Dedifferentiated amniotic fluid mesenchymal stem cell (primary cell): ENCODE measurements at regions not wholly inside any gene's neighbourhood (a gene's known extent, or its start where the extent isn't known, plus 50 kb on each side); places are given as distances from the start of the nearest gene placed in this dataset.
A peak's percentile ranks its signal among the peaks of the same experiment; 100 is the strongest.
"Not testable (repeated sequence)": the region's sequence is repeated elsewhere in the genome, so short reads cannot be mapped to it uniquely, and the experiment has no call there.

Experiments
- DNase-seq: peaks from one replicate; pipeline ENCODE4 v3.0.0-alpha.2; 2016; ENCODE audit errors: extremely low spot score

DNA sequence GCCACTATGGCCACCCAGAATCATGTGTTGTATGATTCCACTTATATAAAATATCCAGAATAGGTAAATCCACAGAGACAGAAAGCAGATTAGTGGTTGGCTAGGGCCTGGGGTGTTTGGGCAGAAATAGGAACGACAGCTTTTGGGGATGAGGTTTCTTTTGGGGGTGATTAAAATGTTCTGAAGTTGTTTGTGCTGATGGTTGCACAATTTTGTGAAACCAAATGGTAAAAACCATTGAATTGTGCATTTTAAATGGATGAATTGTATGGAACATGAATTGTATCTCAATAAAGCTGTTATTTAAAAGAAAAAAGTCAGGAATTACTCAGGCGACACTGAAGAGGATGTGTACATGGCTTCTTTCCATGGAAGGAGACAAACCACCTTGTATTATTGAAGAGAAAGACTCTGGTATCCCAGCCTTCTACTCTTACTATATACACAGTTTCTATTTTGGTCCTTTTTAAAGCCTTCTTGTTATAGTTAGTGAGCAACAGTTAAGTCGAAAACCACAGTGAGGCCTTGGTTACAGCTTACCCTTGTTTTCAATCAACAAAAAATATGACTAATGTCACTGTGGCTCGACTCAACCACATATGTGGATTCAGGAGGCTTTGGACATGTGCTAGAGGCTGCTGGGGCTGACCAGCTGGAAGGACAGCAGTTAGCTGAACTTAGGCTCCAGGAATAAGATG lies 57.1 kb upstream of the KMT2E start:
- peak; percentile 73 for DNase-seq

GRCh38 chr7:104958371-104958865 lies 55.6 kb upstream of the KMT2E start:
- no peak for DNase-seq

DNA sequence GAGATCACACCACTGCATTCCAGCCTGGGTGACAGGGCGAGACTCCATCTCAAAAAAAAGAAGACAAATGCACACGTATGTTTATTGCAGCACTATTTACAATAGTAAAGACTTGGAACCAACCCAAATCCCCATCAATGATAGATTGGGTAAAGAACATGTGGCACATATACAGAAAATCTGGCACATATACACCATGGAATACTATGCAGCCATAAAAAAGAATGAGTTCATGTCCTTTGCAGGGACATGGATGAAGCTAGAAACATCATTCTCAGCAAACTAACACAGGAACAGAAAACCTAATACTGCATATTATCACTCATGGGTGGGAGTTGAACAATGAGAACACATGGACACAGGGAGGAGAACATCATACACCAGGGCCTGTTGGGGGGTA lies 54.5 kb upstream of the KMT2E start:
- not testable (repeated sequence) for DNase-seq

DNA sequence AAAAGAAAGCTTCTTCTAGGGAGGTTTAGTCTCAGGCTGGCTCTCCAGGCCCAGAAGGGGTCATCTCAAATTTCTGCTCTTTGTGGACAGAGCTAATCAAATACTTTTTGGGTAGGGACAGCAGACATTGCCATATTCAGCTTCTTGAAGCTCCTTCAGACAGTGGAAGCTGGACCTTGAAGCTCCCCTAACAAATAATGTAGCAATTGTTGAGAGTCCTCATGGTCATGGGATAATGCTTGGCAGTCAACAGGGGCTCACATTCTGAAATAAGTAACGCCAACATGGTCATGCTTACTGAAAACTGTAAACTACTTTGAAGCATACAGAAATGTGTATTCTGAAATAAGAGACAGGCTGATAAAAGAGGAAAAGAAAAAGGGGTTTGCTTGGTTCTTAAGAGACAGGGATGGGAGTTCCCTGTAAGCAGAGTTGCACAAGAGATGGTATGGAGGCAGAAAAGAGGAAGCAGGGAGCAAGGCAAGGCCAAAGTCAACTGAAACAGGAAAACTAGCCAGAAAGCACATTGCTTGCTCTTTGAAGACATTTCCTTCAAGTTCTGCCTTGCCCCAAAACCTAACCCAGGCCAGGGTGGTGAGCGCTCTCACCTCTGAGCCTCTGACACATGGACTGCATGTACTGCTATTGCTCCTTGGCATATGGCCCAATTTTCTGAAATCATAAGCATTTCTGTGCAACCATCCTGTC lies 53.1 kb upstream of the KMT2E start:
- DNase-seq, result no peak

- DNase-seq, result no peak
Observed at GRCh38 chr7:104961821-104962220, 52.2 kb upstream of the KMT2E start.

DNA sequence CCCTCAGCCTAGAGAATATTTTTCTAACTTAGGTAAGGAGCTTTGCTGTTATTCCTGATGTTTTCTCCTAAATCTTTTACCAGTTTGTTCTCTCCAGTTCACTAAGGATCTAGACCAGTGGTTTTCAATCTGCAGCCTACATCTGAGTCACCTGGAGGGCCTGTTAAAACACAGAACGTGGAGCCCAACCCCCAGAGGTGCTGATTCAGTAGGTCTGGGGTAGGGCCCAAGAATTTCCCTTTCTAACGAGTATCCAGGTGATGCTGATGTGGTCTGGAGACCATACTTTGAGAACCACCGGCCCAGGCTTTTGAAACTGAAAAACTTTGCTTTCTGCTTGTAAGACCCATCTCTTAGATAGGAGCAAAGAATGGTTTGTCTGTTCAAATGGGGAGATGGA lies 51.2 kb upstream of the KMT2E start:
- DNase-seq, result no peak

DNA sequence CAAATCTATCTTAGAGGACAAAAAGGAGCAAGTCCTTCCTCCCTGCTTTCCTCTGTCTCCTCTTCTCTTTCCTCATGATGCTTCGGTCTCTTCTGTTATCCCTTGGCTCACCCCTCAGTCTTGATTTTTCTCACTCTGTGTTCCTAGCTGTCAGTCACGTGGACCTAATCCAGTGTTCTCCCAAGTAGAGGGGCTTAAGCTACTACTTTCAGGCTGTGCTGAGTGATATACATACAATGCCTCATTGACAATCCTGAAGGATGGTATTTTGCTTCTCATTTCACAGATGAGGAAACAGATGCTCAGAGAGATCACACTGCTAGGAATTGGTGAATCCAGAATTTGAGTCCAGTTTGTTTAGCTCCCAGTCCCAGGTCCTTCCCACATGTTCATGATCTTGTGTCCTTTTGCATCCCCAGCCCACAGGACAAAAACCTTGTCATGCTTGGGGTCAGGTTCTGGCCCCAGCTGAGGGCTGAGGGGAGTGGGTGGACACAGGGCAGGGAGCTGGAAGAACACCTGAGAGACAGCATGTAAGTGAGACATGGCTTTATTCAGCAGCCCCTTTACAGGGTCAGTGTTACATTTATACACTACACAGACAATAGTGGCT lies 50.5 kb upstream of the KMT2E start:
- DNase-seq, result no peak

GRCh38 chr7:104963991-104964385 lies 50.0 kb upstream of the KMT2E start:
- no peak for DNase-seq
